GM18861 (cell line): ENCODE measurements at regions not wholly inside any gene's neighbourhood (a gene's known extent, or its start where the extent isn't known, plus 50 kb on each side); places are given as distances from the start of the nearest gene placed in this dataset.
"Not testable (repeated sequence)": the region's sequence is repeated elsewhere in the genome, so short reads cannot be mapped to it uniquely, and the experiment has no call there.

ENCODE experiments used
- ATAC-seq: cut with Tn5 transposase; IDR thresholded peaks from one replicate; pipeline ENCODE4 v1.9.1; 2021; ENCODE audit not compliant: unreplicated experiment

DNA sequence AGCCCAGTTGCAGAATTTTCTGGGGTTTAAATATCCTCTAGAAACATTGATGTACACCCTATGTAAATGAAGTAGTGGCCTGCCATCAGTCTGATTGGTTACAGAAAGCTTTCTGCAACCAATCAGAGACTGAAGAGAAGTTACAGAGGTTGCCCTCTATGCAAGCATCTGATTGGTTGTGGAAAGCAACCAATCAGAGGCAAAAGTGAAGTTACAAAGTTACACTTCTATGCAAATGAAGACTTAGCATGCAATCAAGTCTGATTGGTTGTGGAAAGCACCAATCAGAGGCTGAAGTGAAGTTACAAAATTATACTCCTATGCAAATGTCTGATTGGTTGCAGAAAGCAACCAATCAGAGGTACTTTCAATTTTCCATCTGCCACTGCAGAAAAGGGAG is 51.9 kb upstream of the USP9X start:
- ATAC-seq = no peak

DNA sequence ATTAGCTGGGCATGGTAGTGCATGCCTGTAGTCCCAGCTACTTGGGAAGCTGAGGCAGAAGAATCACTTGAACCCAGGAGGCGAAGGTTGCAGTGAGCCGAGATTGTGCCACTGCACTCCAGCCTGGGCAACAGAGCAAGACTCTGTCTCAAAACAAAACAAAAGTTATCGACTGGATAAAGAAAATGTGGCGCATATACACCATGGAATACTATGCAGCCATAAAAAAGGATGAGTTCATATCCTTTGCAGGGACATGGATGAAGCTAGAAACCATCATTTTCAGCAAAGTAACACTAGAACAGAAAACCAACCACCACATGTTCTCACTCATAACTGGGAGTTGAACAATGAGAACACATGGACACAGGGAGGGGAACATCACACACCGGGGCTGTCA is 50.3 kb upstream of the USP9X start:
- not testable (repeated sequence) for ATAC-seq
